ENCODE measurements at regions not wholly inside any gene's neighbourhood (a gene's known extent, or its start where the extent isn't known, plus 50 kb on each side); places are given as distances from the start of the nearest gene placed in this dataset.
A peak's percentile ranks its signal among the peaks of the same experiment; 100 is the strongest.

GRCh38 chr6:170084166-170084730 is 206.6 kb downstream of the DLL1 start:
- Histone ChIP-seq H3K4me1 (ENCODE audit: control insufficient read depth in 1 of 2, insufficient read depth in 2 of 2, low read length in 2 of 2) (peaks cover 13 to 14% of the 10 kb centered on the region in 2 donors), H3K27ac (ENCODE audit: low read depth in 1 of 2, low read length in 2 of 2) (no peak overlapping the region), H3K79me2 (ENCODE audit: insufficient read depth, low read length) (no peaks in the 10 kb centered on the region), H4K20me1 (ENCODE audit: insufficient read depth, low read length) (no peaks in the 10 kb centered on the region), H3K9ac (ENCODE audit: insufficient read depth, low read length, poor library complexity, severe bottlenecking) (no peak overlapping the region), H3K27me3 (ENCODE audit: control insufficient read depth in 2 of 2, insufficient read depth in 2 of 2, low read length in 2 of 2) (peaks cover 0 to 6% of the 10 kb centered on the region in 2 donors), H3K4me2 (replicated peaks; ENCODE audit: extremely low read depth, low read length, poor library complexity, severe bottlenecking) (no peak overlapping the region), H3K4me3 (replicated peaks in 1 of 3; ENCODE audit: low read depth in 2 of 3, low read length in 3 of 3) (no peak overlapping the region), H3K9me3 (replicated peaks in 1 of 2; ENCODE audit: control insufficient read depth in 1 of 2, insufficient read depth in 1 of 2, low read length in 2 of 2) (no peaks in the 10 kb centered on the region), H2AFZ (ENCODE audit: insufficient read depth, low read depth, low read length, poor library complexity, severe bottlenecking) (no peak overlapping the region), H3K36me3 (replicated peaks in 1 of 2; ENCODE audit: control insufficient read depth in 1 of 2, insufficient read depth in 2 of 2, low read length in 2 of 2) (no peaks in the 10 kb centered on the region)
- H3K4me3 Mint-ChIP-seq = no peak overlapping the region
- no peak for TF ChIP-seq CTCF (IDR thresholded peaks at IDR 0.05)
- H3K36me3 Mint-ChIP-seq = peaks cover 1 to 2% of the 10 kb centered on the region in 2 donors
- H3K4me1 Mint-ChIP-seq = peaks cover 14% of the 10 kb centered on the region
- peaks cover 0 to 5% (median 0%) of the 10 kb centered on the region in 7 donors for H3K9me3 Mint-ChIP-seq
- intact Hi-C loops (cut with micrococcal nuclease) = loop anchor here in 1 of 2 donors (10.0 kb wide), 1 partner anchor 49 kb away; no protein-coding TSS in a partner anchor
- H3K27ac Mint-ChIP-seq = no peak overlapping the region
- DNase-seq = no peak
- H3K27me3 Mint-ChIP-seq (ENCODE audit: low read depth in 3 of 3) = peaks cover 4 to 14% (median 8%) of the 10 kb centered on the region in 3 donors
- WGBS (ENCODE audit: insufficient coverage) = 97% methylated on average over 14 of the region's 21 CpGs

- Mint-ChIP-seq H3K36me3 (no peaks in the 10 kb centered on the region), H3K27ac (peak overlapping the region in 1 of 7 donors; percentile 8), H3K9me3 (peaks cover 0 to 5% (median 0%) of the 10 kb centered on the region in 7 donors), H3K27me3 (ENCODE audit: low read depth in 3 of 3) (peaks cover 4 to 14% (median 8%) of the 10 kb centered on the region in 3 donors), H3K4me1 (peaks cover 6% of the 10 kb centered on the region), H3K4me3 (no peak overlapping the region)
- Histone ChIP-seq H2AFZ (ENCODE audit: insufficient read depth, low read depth, low read length, poor library complexity, severe bottlenecking) (no peak overlapping the region), H3K27me3 (ENCODE audit: control insufficient read depth in 2 of 2, insufficient read depth in 2 of 2, low read length in 2 of 2) (peaks cover 0 to 2% of the 10 kb centered on the region in 2 donors), H3K9me3 (replicated peaks in 1 of 2; ENCODE audit: control insufficient read depth in 1 of 2, insufficient read depth in 1 of 2, low read length in 2 of 2) (no peaks in the 10 kb centered on the region), H3K9ac (ENCODE audit: insufficient read depth, low read length, poor library complexity, severe bottlenecking) (no peak overlapping the region), H3K4me2 (replicated peaks; ENCODE audit: extremely low read depth, low read length, poor library complexity, severe bottlenecking) (no peak overlapping the region), H3K27ac (ENCODE audit: low read depth in 1 of 2, low read length in 2 of 2) (no peak overlapping the region), H3K4me1 (ENCODE audit: control insufficient read depth in 1 of 2, insufficient read depth in 2 of 2, low read length in 2 of 2) (peaks cover 5 to 6% of the 10 kb centered on the region in 2 donors), H3K4me3 (replicated peaks in 1 of 3; ENCODE audit: low read depth in 2 of 3, low read length in 3 of 3) (no peak overlapping the region), H3K36me3 (replicated peaks in 1 of 2; ENCODE audit: control insufficient read depth in 1 of 2, insufficient read depth in 2 of 2, low read length in 2 of 2) (no peaks in the 10 kb centered on the region), H4K20me1 (ENCODE audit: insufficient read depth, low read length) (no peaks in the 10 kb centered on the region), H3K79me2 (ENCODE audit: insufficient read depth, low read length) (no peaks in the 10 kb centered on the region)
- no peak for DNase-seq
- 95% methylated on average over 30 of the region's 33 CpGs for WGBS (ENCODE audit: insufficient coverage)
- intact Hi-C loops (cut with micrococcal nuclease) = loop anchor here in 1 of 2 donors (10.0 kb wide), 1 partner anchor 49 kb away; no protein-coding TSS in a partner anchor
- TF ChIP-seq CTCF (IDR thresholded peaks at IDR 0.05) = no peak
These were observed 207.4 kb downstream of the DLL1 start for GRCh38 chr6:170083236-170084051.

All from CD14-positive monocyte (primary cell).